Dermis blood vessel endothelial cell (primary cell): ENCODE measurements at regions not wholly inside any gene's neighbourhood (a gene's known extent, or its start where the extent isn't known, plus 50 kb on each side); places are given as distances from the start of the nearest gene placed in this dataset.

Source experiments
- DNase-seq: peaks from one replicate; pipeline ENCODE4 v3.0.0; 2010

GRCh38 chr2:128622371-128622770 lies 303.7 kb upstream of the HS6ST1 start:
- DNase-seq = no peak

GRCh38 chr2:128622955-128623620 lies 304.4 kb upstream of the HS6ST1 start:
- no peak for DNase-seq

GRCh38 chr2:128623776-128624761 lies 305.4 kb upstream of the HS6ST1 start:
- no peak for DNase-seq

GRCh38 chr2:128624956-128625355 lies 306.3 kb upstream of the HS6ST1 start:
- no peak for DNase-seq

GRCh38 chr2:128625421-128625820 lies 306.8 kb upstream of the HS6ST1 start:
- DNase-seq = no peak

GRCh38 chr2:128625963-128626759 lies 307.5 kb upstream of the HS6ST1 start:
- DNase-seq = no peak

GRCh38 chr2:128626760-128627511 lies 308.3 kb upstream of the HS6ST1 start:
- DNase-seq = no peak

- no peak for DNase-seq
Observed at GRCh38 chr2:128628206-128628605, 309.5 kb upstream of the HS6ST1 start.

- DNase-seq = no peak
Observed at GRCh38 chr2:128628996-128629395, 310.3 kb upstream of the HS6ST1 start.

- no peak for DNase-seq
Observed at GRCh38 chr2:128630974-128631697, 312.5 kb upstream of the HS6ST1 start.

- no peak for DNase-seq
Observed at GRCh38 chr2:128631698-128632500, 313.2 kb upstream of the HS6ST1 start.

GRCh38 chr2:128632501-128632800 lies 313.8 kb upstream of the HS6ST1 start:
- DNase-seq = no peak

- no peak for DNase-seq
Observed at GRCh38 chr2:128633501-128633900, 314.8 kb upstream of the HS6ST1 start.

- DNase-seq = no peak
Observed at GRCh38 chr2:128635361-128635900, 316.8 kb upstream of the HS6ST1 start.

- no peak for DNase-seq
Observed at GRCh38 chr2:128636802-128637147, 318.1 kb upstream of the HS6ST1 start.

GRCh38 chr2:128637481-128638155 lies 318.9 kb upstream of the HS6ST1 start:
- DNase-seq = no peak

- no peak for DNase-seq
Observed at GRCh38 chr2:128638341-128639119, 319.9 kb upstream of the HS6ST1 start.

- no peak for DNase-seq
Observed at GRCh38 chr2:128639120-128639477, 320.4 kb upstream of the HS6ST1 start.

- DNase-seq = no peak
Observed at GRCh38 chr2:128639693-128640092, 321.0 kb upstream of the HS6ST1 start.
